Liver (tissue), 2 donors: ENCODE measurements at regions not wholly inside any gene's neighbourhood (a gene's known extent, or its start where the extent isn't known, plus 50 kb on each side); places are given as distances from the start of the nearest gene placed in this dataset.
"Not testable (repeated sequence)": the region's sequence is repeated elsewhere in the genome, so short reads cannot be mapped to it uniquely, and the experiment has no call there.

ENCODE experiments used
- FOXA1 ChIP-seq: IDR thresholded peaks from 2 replicates; pipeline ENCODE4 v1.6.1; 2016; ENCODE audit warnings: antibody characterized with exemption
- TF ChIP-seq, protein P1 (sequence below): fragments of 150-350 bp; IDR thresholded peaks from 2 replicates; pipeline ENCODE4 v1.5.1; 2017; ENCODE audit warnings: improper control_type of control experiment, low read depth, low read length; ENCODE audit not compliant: missing input control
- donor health status: healthy.

DNA sequence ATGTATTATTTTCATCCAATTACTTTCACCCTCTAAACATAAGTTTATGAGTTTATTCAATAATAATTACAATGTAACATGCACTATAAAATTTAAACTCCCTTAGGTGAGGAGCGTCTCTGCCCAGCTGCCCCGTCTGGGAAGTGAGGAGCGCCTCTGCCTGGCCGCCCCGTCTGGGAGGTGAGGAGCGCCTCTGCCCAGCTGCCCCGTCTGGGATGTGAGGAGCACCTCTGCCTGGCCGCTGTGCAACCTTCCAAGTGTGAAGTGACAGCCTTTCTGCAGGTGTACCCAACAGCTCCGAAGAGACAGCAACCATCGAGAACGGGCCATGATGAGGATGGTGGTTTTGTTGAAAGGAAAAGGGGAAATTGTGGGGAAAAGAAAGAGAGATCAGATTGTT, 618.9 kb upstream of the GHITM start:
- TF ChIP-seq, protein P1, sequence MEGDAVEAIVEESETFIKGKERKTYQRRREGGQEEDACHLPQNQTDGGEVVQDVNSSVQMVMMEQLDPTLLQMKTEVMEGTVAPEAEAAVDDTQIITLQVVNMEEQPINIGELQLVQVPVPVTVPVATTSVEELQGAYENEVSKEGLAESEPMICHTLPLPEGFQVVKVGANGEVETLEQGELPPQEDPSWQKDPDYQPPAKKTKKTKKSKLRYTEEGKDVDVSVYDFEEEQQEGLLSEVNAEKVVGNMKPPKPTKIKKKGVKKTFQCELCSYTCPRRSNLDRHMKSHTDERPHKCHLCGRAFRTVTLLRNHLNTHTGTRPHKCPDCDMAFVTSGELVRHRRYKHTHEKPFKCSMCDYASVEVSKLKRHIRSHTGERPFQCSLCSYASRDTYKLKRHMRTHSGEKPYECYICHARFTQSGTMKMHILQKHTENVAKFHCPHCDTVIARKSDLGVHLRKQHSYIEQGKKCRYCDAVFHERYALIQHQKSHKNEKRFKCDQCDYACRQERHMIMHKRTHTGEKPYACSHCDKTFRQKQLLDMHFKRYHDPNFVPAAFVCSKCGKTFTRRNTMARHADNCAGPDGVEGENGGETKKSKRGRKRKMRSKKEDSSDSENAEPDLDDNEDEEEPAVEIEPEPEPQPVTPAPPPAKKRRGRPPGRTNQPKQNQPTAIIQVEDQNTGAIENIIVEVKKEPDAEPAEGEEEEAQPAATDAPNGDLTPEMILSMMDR: not testable (repeated sequence)
- TF ChIP-seq FOXA1: not testable (repeated sequence)
